Activated T-cell treated with anti-CD3 and anti-CD28 coated beads, Interleukin-2, amount 50 U/mL, for 48 hours (primary cell): ENCODE measurements at regions not wholly inside any gene's neighbourhood (a gene's known extent, or its start where the extent isn't known, plus 50 kb on each side); places are given as distances from the start of the nearest gene placed in this dataset.
"Not testable (repeated sequence)": the region's sequence is repeated elsewhere in the genome, so short reads cannot be mapped to it uniquely, and the experiment has no call there.

Source experiments
- DNase-seq, 2 experiments: peaks; one replicate each; pipeline ENCODE4 v3.0.0-alpha.2; 2020

DNA sequence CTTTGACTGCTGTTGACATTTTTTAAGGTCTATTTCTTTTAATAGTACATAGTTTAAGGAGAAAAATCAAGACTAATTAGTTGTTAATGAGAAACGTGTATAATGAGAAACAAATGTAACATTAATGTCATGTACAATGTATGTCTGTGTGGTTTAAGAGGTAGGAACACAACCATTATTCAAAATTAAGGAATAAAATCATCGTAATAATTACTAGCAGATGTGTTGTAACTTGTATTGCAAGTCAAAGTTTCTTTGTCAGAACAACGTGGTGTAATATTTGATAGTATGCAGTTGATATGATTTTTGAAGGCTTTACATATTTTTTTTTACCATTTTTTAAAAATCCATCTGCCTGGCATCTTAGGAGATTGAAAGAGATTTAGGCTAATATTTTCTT, 120.2 kb upstream of the ARRDC3 start:
- no peak for DNase-seq

GRCh38 chr5:91500758-91501157, 117.6 kb upstream of the ARRDC3 start:
- no peak for DNase-seq

DNA sequence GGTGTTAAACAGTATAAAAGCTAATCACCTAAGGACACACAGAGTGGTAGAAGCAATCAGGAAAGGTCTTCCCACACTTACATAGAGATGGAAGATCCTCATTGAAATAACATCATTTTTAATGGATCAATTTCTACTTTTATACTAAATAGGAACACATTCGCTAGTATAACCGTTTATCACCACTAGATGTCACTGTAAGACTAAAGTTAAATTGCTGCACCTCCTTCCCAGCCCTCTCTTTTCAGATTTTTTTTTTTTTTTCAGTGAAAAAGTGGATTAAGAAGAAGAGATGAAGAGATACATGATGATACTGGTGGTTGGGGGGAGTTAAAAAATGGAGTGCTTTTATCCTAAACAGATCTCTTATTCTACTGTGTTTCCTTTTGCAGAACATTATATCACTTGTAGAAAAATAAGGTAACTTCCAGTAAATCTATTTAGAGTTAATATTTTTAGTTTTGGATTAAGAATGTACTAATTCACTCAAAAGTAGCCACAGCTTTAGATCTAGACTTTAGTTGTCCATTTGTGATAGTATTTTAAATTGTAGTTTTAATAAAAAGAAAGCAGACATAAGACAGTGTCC, 116.9 kb upstream of the ARRDC3 start:
- no peak for DNase-seq

GRCh38 chr5:91495699-91496098, 112.6 kb upstream of the ARRDC3 start:
- DNase-seq, result no peak

DNA sequence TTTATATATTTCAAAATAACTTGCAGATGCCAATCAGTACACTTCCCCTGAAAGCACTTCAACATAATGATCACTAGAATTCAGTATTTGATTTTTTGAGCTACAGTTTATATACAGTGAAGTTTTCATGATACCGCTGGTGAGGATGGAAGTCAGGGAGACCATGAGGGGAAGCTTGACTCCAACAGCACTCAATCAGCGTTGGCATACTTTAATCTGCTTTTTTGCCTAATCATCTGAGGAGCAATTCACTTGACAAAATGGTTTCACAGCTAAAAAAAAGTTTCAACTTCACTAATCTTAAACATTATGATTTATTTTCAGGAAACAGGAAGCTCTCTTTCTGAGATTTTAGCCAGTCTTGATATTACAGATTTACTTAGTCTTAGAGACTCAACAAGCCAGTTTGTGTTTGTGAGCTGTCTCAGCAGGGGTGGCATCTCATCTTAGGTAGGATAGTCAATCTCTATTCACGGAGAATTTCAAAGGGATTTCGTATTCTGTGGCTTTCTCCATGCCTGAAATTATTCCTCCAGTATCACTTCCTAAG, 111.4 kb upstream of the ARRDC3 start:
- no peak for DNase-seq

DNA sequence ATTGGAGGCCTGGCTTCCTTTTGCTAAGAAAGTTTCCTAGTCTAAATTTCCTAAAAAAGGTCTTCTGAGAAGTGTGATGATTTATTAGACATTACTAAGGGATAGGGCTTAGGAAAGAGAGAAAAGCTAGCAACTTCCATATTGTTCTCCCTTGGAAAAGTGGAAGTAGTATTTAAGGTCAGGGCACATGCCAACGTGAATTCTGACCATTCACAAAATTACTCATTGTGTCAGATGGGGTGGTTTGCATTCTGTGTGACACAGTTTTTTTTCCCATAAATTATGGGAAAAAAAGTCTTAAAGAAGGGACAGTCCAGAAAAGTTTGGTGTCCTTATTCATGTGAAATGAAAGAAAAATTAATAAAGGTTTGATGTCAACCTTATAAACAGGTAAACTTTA, 110.0 kb upstream of the ARRDC3 start:
- no peak for DNase-seq

DNA sequence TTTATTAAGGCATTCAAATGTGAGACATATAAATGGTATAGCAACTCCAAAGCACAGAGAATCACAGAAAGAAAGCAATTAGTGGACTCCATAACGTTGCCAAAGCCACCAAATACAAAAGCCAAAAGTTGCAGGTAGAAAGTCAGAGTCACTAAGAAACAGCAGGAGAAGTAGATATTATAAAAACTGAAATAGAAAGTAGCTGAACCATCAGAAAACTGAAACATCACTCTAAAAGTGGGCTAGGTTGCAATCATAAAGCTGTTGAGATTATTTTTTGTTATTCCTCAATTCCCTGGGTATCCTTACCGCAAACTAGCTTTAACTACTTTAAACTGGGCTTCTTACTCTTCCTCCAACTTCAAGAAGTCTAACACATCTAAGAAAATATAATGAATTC, 108.1 kb upstream of the ARRDC3 start:
- no peak for DNase-seq

- no peak for DNase-seq
Measured at GRCh38 chr5:91490316-91490715, 107.2 kb upstream of the ARRDC3 start.

- DNase-seq, result no peak
Measured at GRCh38 chr5:91487420-91487819, 104.3 kb upstream of the ARRDC3 start.

GRCh38 chr5:91486638-91487037, 103.5 kb upstream of the ARRDC3 start:
- DNase-seq, result no peak

DNA sequence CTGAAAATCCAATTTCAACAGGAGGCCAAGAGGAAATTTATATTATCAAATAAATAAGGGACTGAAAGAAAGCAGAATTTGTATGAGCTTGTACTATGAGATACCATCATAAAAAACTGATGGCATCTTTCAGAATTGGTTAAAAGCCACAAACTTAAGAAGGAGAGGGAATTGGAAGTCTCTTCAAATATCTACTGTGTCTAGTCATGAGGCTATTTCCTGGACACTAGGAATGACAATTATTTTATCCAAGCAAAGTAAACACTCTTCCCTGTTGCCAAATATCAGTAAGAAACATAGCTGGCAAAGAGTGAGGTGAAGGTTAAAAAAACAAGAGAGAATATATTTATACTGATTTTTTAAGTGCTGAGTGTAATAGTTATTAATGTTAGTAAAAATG, 101.5 kb upstream of the ARRDC3 start:
- no peak for DNase-seq

GRCh38 chr5:91479376-91479775, 96.3 kb upstream of the ARRDC3 start:
- not testable (repeated sequence) for DNase-seq

GRCh38 chr5:91478096-91478495, 95.0 kb upstream of the ARRDC3 start:
- DNase-seq, result no peak

- DNase-seq, result no peak
Measured at GRCh38 chr5:91477408-91477807, 94.3 kb upstream of the ARRDC3 start.

DNA sequence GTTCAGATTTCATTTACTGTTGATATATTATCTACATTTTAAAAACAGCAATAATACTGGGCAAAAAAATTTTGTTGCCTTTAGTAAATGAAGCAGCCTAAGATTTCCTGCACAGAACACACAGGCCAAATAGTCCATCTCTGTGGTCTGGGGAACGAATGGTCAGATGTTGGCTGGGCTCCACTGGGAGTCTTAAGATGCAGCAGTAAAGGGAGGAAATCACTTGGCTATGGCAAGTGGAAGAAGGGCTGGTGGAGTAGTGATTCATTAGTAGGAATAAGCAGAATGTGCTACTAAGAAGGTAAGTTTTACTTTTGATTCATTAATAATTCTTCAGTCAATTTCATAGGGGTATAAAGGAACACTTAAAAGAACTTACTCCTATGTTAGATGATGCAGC, 91.1 kb upstream of the ARRDC3 start:
- DNase-seq, result no peak

DNA sequence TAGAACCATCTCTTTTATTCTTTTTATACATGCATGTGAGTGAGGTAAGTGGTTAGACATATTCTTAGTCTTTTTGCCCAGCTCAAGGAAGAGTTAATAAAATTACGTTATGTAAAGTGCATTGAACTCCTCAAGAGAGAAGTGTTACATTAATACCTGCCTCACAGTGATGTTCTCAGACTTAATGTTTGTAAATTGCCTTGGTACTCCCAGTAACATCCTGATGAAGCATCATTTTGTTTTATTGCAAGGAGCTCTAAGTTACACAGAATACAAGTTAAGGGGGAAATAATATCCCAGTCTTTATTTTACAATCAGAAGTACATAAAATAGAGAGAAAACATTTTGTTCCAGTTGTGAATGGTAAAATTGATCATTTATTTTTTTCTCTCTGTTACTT, 89.5 kb upstream of the ARRDC3 start:
- no peak for DNase-seq

DNA sequence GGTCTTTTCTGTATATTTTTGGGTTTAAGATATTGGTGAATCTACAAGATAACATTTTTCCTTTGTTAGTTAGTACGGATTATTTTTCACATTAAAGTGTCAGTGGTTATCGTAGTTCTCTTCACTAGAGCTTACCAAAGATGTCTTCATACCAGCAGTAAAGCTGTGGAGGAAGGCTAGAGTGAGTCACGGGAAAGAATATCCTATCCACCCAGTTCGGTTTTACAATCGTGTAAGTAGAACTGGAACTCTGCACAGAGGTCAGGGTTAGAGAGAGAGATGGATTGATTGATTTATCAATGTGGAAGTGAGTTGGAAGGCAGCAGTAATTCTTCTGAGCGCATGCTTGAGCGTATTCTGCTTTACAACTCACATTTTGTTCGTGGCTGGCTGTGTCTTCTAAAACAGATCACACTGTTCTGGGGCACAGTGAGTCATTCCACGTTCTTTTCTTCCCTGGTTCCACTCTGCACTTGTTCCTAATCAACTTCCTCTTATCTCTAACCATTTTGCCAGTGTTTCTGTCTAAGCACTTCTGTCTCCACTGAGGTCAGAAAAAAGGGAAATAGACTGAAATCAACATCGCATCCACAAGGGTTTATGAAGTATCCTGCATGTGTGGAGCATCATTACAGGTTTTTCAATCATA, 86.5 kb upstream of the ARRDC3 start:
- DNase-seq, result no peak

DNA sequence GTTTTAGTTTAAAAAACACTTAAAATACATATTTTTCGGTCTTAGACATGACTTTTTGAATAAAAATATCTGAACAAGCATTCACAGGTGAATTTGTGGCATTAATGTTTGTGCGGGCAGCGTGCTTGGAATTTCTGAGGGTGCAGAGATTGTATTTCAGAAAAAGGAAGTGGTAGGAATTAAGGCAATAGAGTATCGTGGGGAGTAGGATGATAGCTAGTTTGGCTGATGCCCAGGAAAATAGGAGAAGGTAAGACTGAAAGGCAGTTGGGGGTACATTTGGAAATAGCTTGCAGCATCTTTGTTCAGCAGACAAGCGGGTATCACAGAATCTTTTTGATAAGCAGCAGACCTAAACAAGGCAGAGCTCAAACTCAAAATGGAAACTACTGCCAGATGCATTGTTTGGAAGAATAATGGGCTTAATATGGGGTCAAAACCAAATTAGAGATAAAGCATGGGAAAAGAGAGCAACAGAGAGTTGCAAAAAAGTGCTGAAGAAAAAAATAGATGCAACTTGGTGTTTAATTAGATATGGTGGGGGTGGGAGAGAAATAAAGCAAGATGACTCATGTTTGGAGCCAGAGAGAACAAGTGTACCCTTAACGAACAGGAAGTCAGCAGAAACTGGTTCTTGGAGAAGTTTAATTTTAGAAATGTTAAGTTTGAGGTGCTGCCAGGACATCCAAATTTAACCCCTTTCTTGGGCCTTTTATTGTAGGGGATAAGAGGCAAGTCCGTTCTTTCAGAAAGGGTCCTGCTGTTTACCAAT, 85.7 kb upstream of the ARRDC3 start:
- no peak for DNase-seq

DNA sequence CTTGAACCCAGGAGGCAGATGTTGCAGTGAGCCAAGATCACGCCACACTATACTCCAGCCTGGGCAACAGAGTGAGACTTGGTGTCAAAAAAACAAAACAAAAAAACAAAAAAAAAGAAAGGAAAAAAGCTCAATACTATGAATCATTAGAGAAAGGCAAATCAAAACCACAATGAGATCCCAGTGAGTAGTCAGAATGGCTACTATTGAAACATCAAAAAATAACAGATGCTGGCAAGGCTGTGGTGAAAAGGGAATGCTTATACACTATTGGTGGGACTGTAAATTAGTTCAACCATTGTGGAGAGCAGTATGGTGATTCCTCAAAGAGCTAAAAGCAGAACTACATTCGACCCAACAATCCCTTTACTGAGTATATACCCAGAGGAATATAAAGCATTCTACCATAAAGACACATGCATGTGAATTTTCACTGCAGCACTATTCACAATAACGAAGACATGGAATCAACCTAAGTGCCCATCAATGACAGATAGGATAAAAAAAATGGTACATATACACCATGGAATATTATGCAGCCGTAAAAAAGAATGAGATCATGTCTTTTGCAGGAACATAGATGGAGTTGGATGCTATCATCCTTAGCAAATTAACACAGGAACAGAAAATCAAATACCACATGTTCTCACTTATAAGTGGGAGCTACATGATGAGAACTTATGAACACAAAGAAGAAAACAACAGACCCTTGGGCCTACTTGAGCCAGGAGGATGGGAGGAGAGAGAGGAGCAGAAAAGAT, 81.9 kb upstream of the ARRDC3 start:
- no peak for DNase-seq

GRCh38 chr5:91457681-91458058, 74.6 kb upstream of the ARRDC3 start:
- DNase-seq, result no peak

DNA sequence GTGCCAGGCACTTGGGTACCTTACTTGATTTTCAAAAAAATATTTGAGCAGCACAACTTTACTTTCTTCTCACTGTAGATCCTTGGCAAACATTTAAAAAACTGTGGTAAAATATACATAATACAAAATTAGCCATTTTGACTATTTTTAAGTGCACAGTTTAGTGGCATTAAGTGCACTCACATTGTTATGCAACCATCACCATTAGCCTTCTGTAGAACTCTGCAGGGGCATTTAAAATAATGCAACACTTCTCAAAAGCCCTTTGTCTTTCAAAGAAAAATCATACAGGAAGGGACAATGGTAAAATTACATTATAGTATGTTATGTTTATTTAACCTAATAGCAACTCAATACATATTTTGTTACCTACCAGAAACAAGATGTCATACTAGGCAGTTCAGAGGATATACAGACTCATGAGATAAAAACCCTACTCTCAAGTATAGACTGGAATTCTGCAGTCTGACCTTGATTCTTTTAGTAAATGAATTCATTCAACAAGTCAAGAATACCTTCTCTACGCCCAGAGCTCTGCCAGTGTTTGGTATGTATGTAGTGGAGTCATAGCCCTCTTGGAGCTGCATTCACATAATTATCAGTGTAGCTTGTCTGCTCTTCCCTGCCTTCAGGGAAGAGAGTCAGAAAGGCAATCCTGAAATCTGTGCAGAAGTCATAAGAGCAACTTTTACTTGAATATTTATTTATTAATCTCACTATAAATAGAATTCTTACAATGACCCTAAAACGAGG, 74.0 kb upstream of the ARRDC3 start:
- DNase-seq, result no peak

GRCh38 chr5:91449083-91449482, 66.0 kb upstream of the ARRDC3 start:
- no peak for DNase-seq

GRCh38 chr5:91448079-91448478, 65.0 kb upstream of the ARRDC3 start:
- not testable (repeated sequence) for DNase-seq
